ENCODE measurements at regions not wholly inside any gene's neighbourhood (a gene's known extent, or its start where the extent isn't known, plus 50 kb on each side); places are given as distances from the start of the nearest gene placed in this dataset.

GRCh38 chr16:55253987-55254386, 70.0 kb upstream of the IRX6 start:
- no peak overlapping the region for H3K27ac ChIP-seq
- DNase-seq (ENCODE audit: low read depth, low spot score): no peak
- H3K9ac ChIP-seq (ENCODE audit: insufficient read length): no peak overlapping the region
- TF ChIP-seq POLR2AphosphoS5 (IDR thresholded peaks at IDR 0.05; ENCODE audit: borderline replicate concordance, low read depth, low read length) (no peak), EZH2 (IDR thresholded peaks at IDR 0.05) (no peak), FOXP2 (optimal IDR thresholded peaks at IDR 0.05; ENCODE audit: control extremely low read depth, extremely low read length, insufficient read depth) (no peak)
- H3K9me3 ChIP-seq (ENCODE audit: low read depth, low read length): no peaks in the 10 kb centered on the region
- no peak overlapping the region for H3K4me3 ChIP-seq
- H3K36me3 ChIP-seq (ENCODE audit: insufficient read depth, low read length): no peaks in the 10 kb centered on the region

- no peak for DNase-seq (ENCODE audit: low read depth, low spot score)
- TF ChIP-seq POLR2AphosphoS5 (IDR thresholded peaks at IDR 0.05; ENCODE audit: borderline replicate concordance, low read depth, low read length) (no peak), FOXP2 (optimal IDR thresholded peaks at IDR 0.05; ENCODE audit: control extremely low read depth, extremely low read length, insufficient read depth) (no peak), EZH2 (IDR thresholded peaks at IDR 0.05) (no peak)
- H3K4me3 ChIP-seq: no peak overlapping the region
- H3K36me3 ChIP-seq (ENCODE audit: insufficient read depth, low read length): no peaks in the 10 kb centered on the region
- H3K27ac ChIP-seq: no peak overlapping the region
- H3K9ac ChIP-seq (ENCODE audit: insufficient read length): no peak overlapping the region
- H3K9me3 ChIP-seq (ENCODE audit: low read depth, low read length): no peaks in the 10 kb centered on the region
These were observed 68.2 kb upstream of the IRX6 start for GRCh38 chr16:55255733-55256282.

GRCh38 chr16:55256412-55257016, 67.5 kb upstream of the IRX6 start:
- no peak for TF ChIP-seq POLR2AphosphoS5 (IDR thresholded peaks at IDR 0.05; ENCODE audit: borderline replicate concordance, low read depth, low read length)
- TF ChIP-seq EZH2 (IDR thresholded peaks at IDR 0.05): no peak
- TF ChIP-seq FOXP2 (optimal IDR thresholded peaks at IDR 0.05; ENCODE audit: control extremely low read depth, extremely low read length, insufficient read depth): no peak
- no peak overlapping the region for H3K4me3 ChIP-seq
- no peaks in the 10 kb centered on the region for H3K36me3 ChIP-seq (ENCODE audit: insufficient read depth, low read length)
- no peak for DNase-seq (ENCODE audit: low read depth, low spot score)
- no peak overlapping the region for H3K27ac ChIP-seq
- no peak overlapping the region for H3K9ac ChIP-seq (ENCODE audit: insufficient read length)
- H3K9me3 ChIP-seq (ENCODE audit: low read depth, low read length): no peaks in the 10 kb centered on the region

- no peak for TF ChIP-seq POLR2AphosphoS5 (IDR thresholded peaks at IDR 0.05; ENCODE audit: borderline replicate concordance, low read depth, low read length)
- no peak for TF ChIP-seq FOXP2 (optimal IDR thresholded peaks at IDR 0.05; ENCODE audit: control extremely low read depth, extremely low read length, insufficient read depth)
- TF ChIP-seq EZH2 (IDR thresholded peaks at IDR 0.05): no peak
- Histone ChIP-seq H3K9me3 (ENCODE audit: low read depth, low read length) (no peaks in the 10 kb centered on the region), H3K36me3 (ENCODE audit: insufficient read depth, low read length) (no peaks in the 10 kb centered on the region)
These were observed 65.9 kb upstream of the IRX6 start for GRCh38 chr16:55257966-55258613.

GRCh38 chr16:55261301-55261700, 62.7 kb upstream of the IRX6 start:
- Histone ChIP-seq H3K4me3 (no peak overlapping the region), H3K36me3 (ENCODE audit: insufficient read depth, low read length) (no peaks in the 10 kb centered on the region), H3K9me3 (ENCODE audit: low read depth, low read length) (no peaks in the 10 kb centered on the region), H3K9ac (ENCODE audit: insufficient read length) (no peak overlapping the region), H3K27ac (no peak overlapping the region)
- no peak for DNase-seq (ENCODE audit: low read depth, low spot score)
- TF ChIP-seq EZH2 (IDR thresholded peaks at IDR 0.05) (no peak), FOXP2 (optimal IDR thresholded peaks at IDR 0.05; ENCODE audit: control extremely low read depth, extremely low read length, insufficient read depth) (no peak), POLR2AphosphoS5 (IDR thresholded peaks at IDR 0.05; ENCODE audit: borderline replicate concordance, low read depth, low read length) (no peak)

More at GRCh38 chr16:55257966-55258613, 65.9 kb upstream of the IRX6 start:
- H3K4me3 ChIP-seq: no peak overlapping the region
- no peak overlapping the region for H3K27ac ChIP-seq
- no peak for DNase-seq (ENCODE audit: low read depth, low spot score)
- H3K9ac ChIP-seq (ENCODE audit: insufficient read length): no peak overlapping the region

GRCh38 chr16:55263271-55264250, 60.4 kb upstream of the IRX6 start:
- no peaks in the 10 kb centered on the region for H3K36me3 ChIP-seq (ENCODE audit: insufficient read depth, low read length)
- H3K4me3 ChIP-seq: no peak overlapping the region
- no peak for DNase-seq (ENCODE audit: low read depth, low spot score)
- no peak overlapping the region for H3K27ac ChIP-seq
- TF ChIP-seq POLR2AphosphoS5 (IDR thresholded peaks at IDR 0.05; ENCODE audit: borderline replicate concordance, low read depth, low read length) (no peak), FOXP2 (optimal IDR thresholded peaks at IDR 0.05; ENCODE audit: control extremely low read depth, extremely low read length, insufficient read depth) (no peak), EZH2 (IDR thresholded peaks at IDR 0.05) (no peak)
- no peak overlapping the region for H3K9ac ChIP-seq (ENCODE audit: insufficient read length)
- no peaks in the 10 kb centered on the region for H3K9me3 ChIP-seq (ENCODE audit: low read depth, low read length)

- Histone ChIP-seq H3K9me3 (ENCODE audit: low read depth, low read length) (no peaks in the 10 kb centered on the region), H3K9ac (ENCODE audit: insufficient read length) (no peak overlapping the region), H3K36me3 (ENCODE audit: insufficient read depth, low read length) (no peaks in the 10 kb centered on the region), H3K27ac (no peak overlapping the region), H3K4me3 (no peak overlapping the region)
- TF ChIP-seq POLR2AphosphoS5 (IDR thresholded peaks at IDR 0.05; ENCODE audit: borderline replicate concordance, low read depth, low read length): no peak
- no peak for TF ChIP-seq EZH2 (IDR thresholded peaks at IDR 0.05)
- no peak for TF ChIP-seq FOXP2 (optimal IDR thresholded peaks at IDR 0.05; ENCODE audit: control extremely low read depth, extremely low read length, insufficient read depth)
- no peak for DNase-seq (ENCODE audit: low read depth, low spot score)
These were observed 59.1 kb upstream of the IRX6 start for GRCh38 chr16:55264949-55265348.

- H3K9me3 ChIP-seq (ENCODE audit: low read depth, low read length): no peaks in the 10 kb centered on the region
- H3K9ac ChIP-seq (ENCODE audit: insufficient read length): no peak overlapping the region
- H3K27ac ChIP-seq: no peak overlapping the region
- no peak overlapping the region for H3K4me3 ChIP-seq
- no peak for TF ChIP-seq EZH2 (IDR thresholded peaks at IDR 0.05)
- TF ChIP-seq POLR2AphosphoS5 (IDR thresholded peaks at IDR 0.05; ENCODE audit: borderline replicate concordance, low read depth, low read length): no peak
- no peak for TF ChIP-seq FOXP2 (optimal IDR thresholded peaks at IDR 0.05; ENCODE audit: control extremely low read depth, extremely low read length, insufficient read depth)
- DNase-seq (ENCODE audit: low read depth, low spot score): no peak
- H3K36me3 ChIP-seq (ENCODE audit: insufficient read depth, low read length): no peaks in the 10 kb centered on the region
These were observed 58.1 kb upstream of the IRX6 start for GRCh38 chr16:55265926-55266325.
